H1 (cell line): ENCODE measurements at regions not wholly inside any gene's neighbourhood (a gene's known extent, or its start where the extent isn't known, plus 50 kb on each side); places are given as distances from the start of the nearest gene placed in this dataset.
"Not testable (repeated sequence)": the region's sequence is repeated elsewhere in the genome, so short reads cannot be mapped to it uniquely, and the experiment has no call there.

Experiments used
- CTCF ChIA-PET: fragments of 300-600 bp; sonication (Branson Sonifier 250); formaldehyde crosslinking; loops from one replicate; lab custom pipeline; 2021; ENCODE audit not compliant: partially characterized antibody; lab: Charles Lee
- POLR2A ChIA-PET: fragments of 300-600 bp; sonication (Branson Sonifier 250); formaldehyde crosslinking; loops from one replicate; lab custom pipeline; 2021; ENCODE audit warnings: inconsistent platforms; ENCODE audit not compliant: partially characterized antibody; lab: Charles Lee
- DNase-seq, 2 experiments: peaks; one replicate each; pipeline versions ENCODE4 v3.0.0 to v3.0.0-alpha.2; 2010 to 2022; ENCODE audit warnings: low spot score in 2 of 2, low read depth in 1 of 2, mixed read lengths in 1 of 2
- FAIRE-seq: peaks from 2 replicates; lab custom pipeline; 2011; peaks lifted over from hg19 to GRCh38; lab: Jason Lieb, UNC
- H2AFZ ChIP-seq: 2 replicates; pipeline ENCODE4 v1.8.1; 2012; ENCODE audit warnings: low read length, inconsistent platforms
- H2AK5ac ChIP-seq: 2 replicates; pipeline ENCODE4 v1.6.1; 2013; ENCODE audit warnings: low read depth, low read length
- H2BK120ac ChIP-seq: replicated peaks from 2 replicates; pipeline ENCODE3; 2013; ENCODE audit warnings: low read depth, low read length, inconsistent platforms
- H2BK12ac ChIP-seq: 2 replicates; pipeline ENCODE4 v1.6.1; 2013; ENCODE audit warnings: low read depth, low read length
- H2BK15ac ChIP-seq: 2 replicates; pipeline ENCODE4 v1.6.1; 2013; ENCODE audit warnings: low read length
- H2BK20ac ChIP-seq: 2 replicates; pipeline ENCODE4 v1.6.1; 2013; ENCODE audit warnings: low read length
- H2BK5ac ChIP-seq: 2 replicates; pipeline ENCODE4 v1.6.1; 2013; ENCODE audit warnings: low read depth, low read length
- H3K14ac ChIP-seq: 2 replicates; pipeline ENCODE4 v1.6.1; 2013; ENCODE audit warnings: inconsistent platforms; ENCODE audit not compliant: insufficient read length
- H3K18ac ChIP-seq: 2 replicates; pipeline ENCODE4 v1.6.1; 2013; ENCODE audit warnings: low read length; ENCODE audit errors: extremely low read depth
- H3K23ac ChIP-seq: 2 replicates; pipeline ENCODE4 v1.6.1; 2013; ENCODE audit warnings: inconsistent platforms; ENCODE audit not compliant: insufficient read length
- H3K23me2 ChIP-seq: 2 replicates; pipeline ENCODE4 v1.6.1; 2013; ENCODE audit warnings: low read depth, low read length
- H3K27ac ChIP-seq: 2 replicates; pipeline ENCODE4 v1.6.1; 2011; ENCODE audit warnings: low read depth, low read length, inconsistent platforms
- H3K27me3 ChIP-seq, 4 experiments: replicated peaks in 1 of 4; 1 replicate in 1 of 4; 2 replicates in 3 of 4; pipeline versions ENCODE4 v1.6.1 to v1.8.1; 2011 to 2013; ENCODE audit warnings: low read length in 3 of 4, mild to moderate bottlenecking in 3 of 4, inconsistent platforms in 2 of 4, mixed read lengths in 2 of 4, moderate library complexity in 1 of 4; ENCODE audit not compliant: control insufficient read depth in 3 of 4, insufficient read depth in 3 of 4; ENCODE audit errors: extremely low read depth in 1 of 4
- H3K36me3 ChIP-seq, 4 experiments: 2 replicates each; pipeline versions ENCODE4 v1.6.1 to v1.8.1; 2011 to 2013; ENCODE audit warnings: mild to moderate bottlenecking in 4 of 4, low read length in 3 of 4, moderate library complexity in 2 of 4, control low read depth in 1 of 4, inconsistent platforms in 1 of 4; ENCODE audit not compliant: insufficient read depth in 4 of 4, control insufficient read depth in 2 of 4
- H3K4ac ChIP-seq: replicated peaks from 2 replicates; pipeline ENCODE3; 2013; ENCODE audit warnings: low read length, low read depth, mixed read lengths, inconsistent platforms; ENCODE audit not compliant: insufficient read length
- H3K4me1 ChIP-seq, 4 experiments: replicated peaks in 1 of 4; 1 replicate in 1 of 4; 2 replicates in 3 of 4; pipeline versions ENCODE4 v1.6.1 to v1.8.1; 2011 to 2013; ENCODE audit warnings: low read length in 3 of 4, inconsistent platforms in 2 of 4, mixed read lengths in 1 of 4; ENCODE audit not compliant: insufficient read depth in 4 of 4, control insufficient read depth in 3 of 4
- H3K4me2 ChIP-seq, 2 experiments: 2 replicates each; pipeline versions ENCODE4 v1.6.1 to v1.8.1; 2011 to 2013; ENCODE audit warnings: low read depth in 2 of 2, low read length in 2 of 2, control low read depth in 1 of 2, inconsistent platforms in 1 of 2, mild to moderate bottlenecking in 1 of 2; ENCODE audit not compliant: insufficient read depth in 1 of 2
- H3K4me3 ChIP-seq, 4 experiments: fragments of 200-600, 300-600 bp in 1 of 4; sonication (generic), shearing (Covaris generic), sonication (Bioruptor Twin) in 1 of 4; 2 replicates each; pipeline versions ENCODE4 v1.5.1 to v1.8.1; 2011 to 2016; ENCODE audit warnings: low read length in 4 of 4, low read depth in 3 of 4, control low read depth in 2 of 4, inconsistent platforms in 2 of 4, mild to moderate bottlenecking in 2 of 4, mixed read lengths in 1 of 4, moderate library complexity in 1 of 4; ENCODE audit not compliant: insufficient read depth in 2 of 4; ENCODE audit errors: extremely low read depth in 1 of 4
- H3K56ac ChIP-seq: replicated peaks from 2 replicates; pipeline ENCODE3; 2013; ENCODE audit warnings: low read depth, mild to moderate bottlenecking, mixed read lengths, low read length, inconsistent platforms; ENCODE audit not compliant: insufficient read length
- H3K79me1 ChIP-seq: 2 replicates; pipeline ENCODE4 v1.6.1; 2013; ENCODE audit warnings: low read depth, low read length, control low read depth
- H3K79me2 ChIP-seq, 2 experiments: 2 replicates each; pipeline versions ENCODE4 v1.6.1 to v1.8.1; 2012 to 2013; ENCODE audit warnings: low read length in 2 of 2, mild to moderate bottlenecking in 2 of 2, inconsistent platforms in 1 of 2; ENCODE audit not compliant: insufficient read depth in 2 of 2, control insufficient read depth in 1 of 2
- H3K9ac ChIP-seq, 4 experiments: replicated peaks in 1 of 4; 1 replicate in 1 of 4; 2 replicates in 3 of 4; pipeline versions ENCODE4 v1.6.1 to v1.8.1; 2011 to 2013; ENCODE audit warnings: low read depth in 3 of 4, low read length in 3 of 4, control low read depth in 2 of 4, mild to moderate bottlenecking in 2 of 4, moderate library complexity in 2 of 4, inconsistent platforms in 1 of 4; ENCODE audit errors: extremely low read depth in 1 of 4
- H3K9me3 ChIP-seq, 2 experiments: 2 replicates each; pipeline versions ENCODE4 v1.6.1 to v1.8.1; 2012 to 2013; ENCODE audit warnings: mild to moderate bottlenecking in 2 of 2, moderate library complexity in 2 of 2, control low read depth in 1 of 2, inconsistent platforms in 1 of 2, low read depth in 1 of 2, low read length in 1 of 2, mixed read lengths in 1 of 2; ENCODE audit not compliant: insufficient read depth in 2 of 2
- H4K20me1 ChIP-seq, 2 experiments: replicated peaks in 1 of 2; 2 replicates each; pipeline versions ENCODE3 to v1.8.1; 2011 to 2013; ENCODE audit warnings: inconsistent platforms in 2 of 2, low read length in 2 of 2, mild to moderate bottlenecking in 1 of 2; ENCODE audit not compliant: insufficient read depth in 2 of 2, control insufficient read depth in 1 of 2
- H4K5ac ChIP-seq: 2 replicates; pipeline ENCODE4 v1.6.1; 2013; ENCODE audit warnings: low read length, low read depth, mixed read lengths, inconsistent platforms; ENCODE audit not compliant: insufficient read length
- H4K8ac ChIP-seq: 2 replicates; pipeline ENCODE4 v1.8.0; 2013; ENCODE audit warnings: mild to moderate bottlenecking, moderate library complexity, low read length, inconsistent platforms; ENCODE audit not compliant: insufficient read depth; ENCODE audit errors: extremely low read depth
- H4K91ac ChIP-seq: replicated peaks from 2 replicates; pipeline ENCODE3; 2013; ENCODE audit warnings: low read length, mixed read lengths, inconsistent platforms; ENCODE audit not compliant: insufficient read length
- ATF2 ChIP-seq: IDR thresholded peaks from 2 replicates; pipeline ENCODE4 v1.6.1; 2012; ENCODE audit warnings: low read length, inconsistent platforms
- EGR1 ChIP-seq: IDR thresholded peaks from 2 replicates; pipeline ENCODE4 v1.6.1; 2011; ENCODE audit warnings: low read depth, low read length, borderline replicate concordance
- HDAC2 ChIP-seq, 2 experiments: fragments of 300-600 bp in 1 of 2; sonication (generic) in 1 of 2; IDR thresholded peaks; 2 replicates each; pipeline ENCODE4 v1.6.1; 2011 to 2012; ENCODE audit warnings: low read depth in 2 of 2, low read length in 2 of 2, mild to moderate bottlenecking in 2 of 2, moderate library complexity in 2 of 2, borderline replicate concordance in 1 of 2, inconsistent platforms in 1 of 2
- RBBP5 ChIP-seq: IDR thresholded peaks from 2 replicates; pipeline ENCODE4 v1.7.1; 2012; ENCODE audit warnings: low read depth, mild to moderate bottlenecking, inconsistent platforms, low read length, moderate library complexity, borderline replicate concordance
- RNF2 ChIP-seq: fragments of 200-900, 300-1000 bp; sonication (generic); IDR thresholded peaks from 2 replicates; pipeline ENCODE4 v1.7.1; 2016; ENCODE audit warnings: borderline replicate concordance, low read depth, mild to moderate bottlenecking, antibody characterized with exemption, low read length; ENCODE audit not compliant: poor library complexity, severe bottlenecking; ENCODE audit errors: missing control alignments
- SUZ12 ChIP-seq: fragments of 200-600 bp; sonication (generic); IDR thresholded peaks from 2 replicates; pipeline ENCODE4 v1.6.1; 2012; ENCODE audit warnings: mild to moderate bottlenecking, inconsistent platforms, low read length, moderate library complexity, mixed read lengths
- WGBS, 2 experiments: shearing (Covaris generic) in 1 of 2; methylation state at CpG; one replicate each; pipeline versions ENCODE4 v1.1.6 to v1.1.7; 2013 to 2015; ENCODE audit warnings: low lambda C conversion rate in 2 of 2, mixed read lengths in 2 of 2, inconsistent platforms in 1 of 2, low coverage in 1 of 2, missing lambda C conversion rate in 1 of 2; ENCODE audit not compliant: insufficient replicate concordance in 2 of 2, insufficient coverage in 1 of 2, insufficient read length in 1 of 2; ENCODE audit errors: extremely low coverage in 1 of 2, missing lambda C conversion rate in 1 of 2; 5-methylcytosine and 5-hydroxymethylcytosine counted together

DNA sequence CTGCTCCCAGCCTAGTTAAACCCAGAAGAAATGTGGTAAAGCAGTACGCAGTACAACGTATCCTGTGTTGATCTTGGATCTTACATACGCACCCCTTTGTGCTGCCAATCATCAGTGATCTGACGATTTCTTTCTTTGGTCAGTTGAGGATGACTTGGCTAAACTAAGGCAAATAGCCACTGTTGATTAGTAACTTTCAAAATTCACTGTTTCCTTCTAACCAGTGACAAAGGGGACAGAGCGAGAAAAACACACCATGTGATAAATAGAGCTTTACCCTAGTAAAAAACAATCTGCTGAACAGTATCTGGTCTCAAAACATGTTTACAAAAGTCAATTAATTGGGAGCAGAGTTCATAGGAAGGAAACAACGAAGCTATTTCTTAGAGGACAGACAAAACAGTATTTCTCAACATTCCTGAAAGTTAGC, 123.2 kb upstream of the RAB18 start (continued):
- TF ChIP-seq HDAC2 (IDR thresholded peaks at IDR 0.05; ENCODE audit: borderline replicate concordance in 1 of 2, low read depth in 2 of 2, low read length in 2 of 2) (no peak), SUZ12 (no peak), ATF2 (no peak), RNF2 (no peak), EGR1 (no peak), RBBP5 (no peak)

DNA sequence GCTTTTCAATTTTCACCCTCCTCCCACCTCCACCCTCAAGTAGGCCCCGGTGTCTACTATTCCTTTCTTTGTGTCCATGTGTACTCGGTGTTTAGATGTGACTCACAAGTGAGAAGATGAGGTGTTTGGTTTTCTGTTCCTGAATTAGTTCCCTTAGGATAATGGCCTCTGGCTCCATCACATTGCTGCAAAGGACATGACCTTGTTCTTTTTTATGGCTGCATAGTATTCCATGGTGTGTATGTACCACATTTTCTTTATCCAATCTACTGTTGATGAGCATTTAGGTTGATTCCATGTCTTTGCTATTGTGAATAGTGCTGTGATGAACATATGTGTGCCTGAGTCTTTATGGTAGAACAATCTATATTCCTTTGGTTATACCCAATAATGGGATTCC, 125.1 kb upstream of the RAB18 start:
- H2BK15ac ChIP-seq, H2BK5ac ChIP-seq, H2BK120ac ChIP-seq, H3K9ac ChIP-seq, H3K4me3 ChIP-seq, H3K23me2 ChIP-seq, POLR2A ChIA-PET, H3K4ac ChIP-seq, H3K4me1 ChIP-seq, H4K5ac ChIP-seq, H3K79me1 ChIP-seq, H3K27me3 ChIP-seq, H3K4me2 ChIP-seq, H3K27ac ChIP-seq, H3K36me3 ChIP-seq, H4K8ac ChIP-seq, H3K9me3 ChIP-seq, H3K79me2 ChIP-seq, H3K23ac ChIP-seq, H3K14ac ChIP-seq, H2AFZ ChIP-seq, H3K56ac ChIP-seq, CTCF ChIA-PET, H4K20me1 ChIP-seq, DNase-seq, H4K91ac ChIP-seq, H2BK12ac ChIP-seq, H2BK20ac ChIP-seq, H2AK5ac ChIP-seq, FAIRE-seq, H3K18ac ChIP-seq: not testable (repeated sequence)
- 97% methylated on average over 2 of the region's 2 CpGs; no CpG with 5 or more reads in 1 of the 2 experiments for WGBS, 2 experiments
